Ovary (tissue), 7 donors: ENCODE measurements at regions not wholly inside any gene's neighbourhood (a gene's known extent, or its start where the extent isn't known, plus 50 kb on each side); places are given as distances from the start of the nearest gene placed in this dataset.

ENCODE experiments used
- DNase-seq, 5 donors: peaks; one replicate each; pipeline ENCODE4 v3.0.0-alpha.2; 2019 to 2020
- H3K27ac ChIP-seq, 2 donors: fragments of 200-600 bp; one replicate each; pipeline versions ENCODE4 v1.5.1 to v1.8.0; 2019 to 2022
- H3K27me3 ChIP-seq: fragments of 200-600 bp; one replicate; pipeline ENCODE4 v1.8.0; 2022
- H3K36me3 ChIP-seq: fragments of 200-600 bp; sonication (generic); one replicate; pipeline ENCODE4 v1.5.1; 2019
- H3K4me1 ChIP-seq: one replicate; pipeline ENCODE4 v1.8.1; 2013; ENCODE audit warnings: mild to moderate bottlenecking, moderate library complexity; ENCODE audit not compliant: insufficient read depth
- H3K4me3 ChIP-seq: fragments of 200-600 bp; sonication (generic); one replicate; pipeline ENCODE4 v1.5.1; 2017
- H3K9me3 ChIP-seq, 2 donors: fragments of 200-600 bp in 1 of 2; sonication (generic) in 1 of 2; one replicate each; pipeline versions ENCODE4 v1.5.1 to v1.8.1; 2013 to 2019; ENCODE audit warnings: mild to moderate bottlenecking in 1 of 2, moderate library complexity in 1 of 2
- EP300 ChIP-seq: sonication (generic); formaldehyde crosslinking; IDR thresholded peaks from one replicate; pipeline ENCODE4 v1.6.1; 2017; ENCODE audit warnings: antibody characterized with exemption
- POLR2A ChIP-seq: fragments of 450-650 bp; IDR thresholded peaks from one replicate; pipeline ENCODE4 v1.6.1; 2017; ENCODE audit warnings: antibody characterized with exemption, mild to moderate bottlenecking, moderate library complexity
- WGBS, 3 donors: extraction: QIAGEN DNeasy Blood & Tissue Kit in 1 of 3; methylation state at CpG; one replicate each; pipeline versions ENCODE4 v1.1.5 to v1.1.7; 2013 to 2017; 5-methylcytosine and 5-hydroxymethylcytosine counted together
- intact Hi-C, 4 donors: fragments of 100-400 bp; cut with DNase I; formaldehyde crosslinking; loops; one replicate each; pipeline versions ENCODE4 v1.11.0 to v1.15.1; 2022 to 2023
- TF ChIP-seq, protein P1 (sequence below), 3 donors: fragments of 450-650 bp in 2 of 3; fragments of 200-600 bp in 1 of 3; IDR thresholded peaks; one replicate each; pipeline versions ENCODE4 v1.5.1 to v1.8.0; 2016 to 2022; ENCODE audit warnings: antibody characterized with exemption in 3 of 3, mild to moderate bottlenecking in 1 of 3
- donor health status: DM: no; HTN: no; CAD: no; lungs with moderate emphysema.
- donor health status: DM: no; HTN: no; CAD: no.
- donor health status: Bipolar disorder and iron deficiency.
- donor health status: DM: no; HTN: no; CAD: no.
- donor health status: DM: yes; HTN: yes; CAD: no.

DNA sequence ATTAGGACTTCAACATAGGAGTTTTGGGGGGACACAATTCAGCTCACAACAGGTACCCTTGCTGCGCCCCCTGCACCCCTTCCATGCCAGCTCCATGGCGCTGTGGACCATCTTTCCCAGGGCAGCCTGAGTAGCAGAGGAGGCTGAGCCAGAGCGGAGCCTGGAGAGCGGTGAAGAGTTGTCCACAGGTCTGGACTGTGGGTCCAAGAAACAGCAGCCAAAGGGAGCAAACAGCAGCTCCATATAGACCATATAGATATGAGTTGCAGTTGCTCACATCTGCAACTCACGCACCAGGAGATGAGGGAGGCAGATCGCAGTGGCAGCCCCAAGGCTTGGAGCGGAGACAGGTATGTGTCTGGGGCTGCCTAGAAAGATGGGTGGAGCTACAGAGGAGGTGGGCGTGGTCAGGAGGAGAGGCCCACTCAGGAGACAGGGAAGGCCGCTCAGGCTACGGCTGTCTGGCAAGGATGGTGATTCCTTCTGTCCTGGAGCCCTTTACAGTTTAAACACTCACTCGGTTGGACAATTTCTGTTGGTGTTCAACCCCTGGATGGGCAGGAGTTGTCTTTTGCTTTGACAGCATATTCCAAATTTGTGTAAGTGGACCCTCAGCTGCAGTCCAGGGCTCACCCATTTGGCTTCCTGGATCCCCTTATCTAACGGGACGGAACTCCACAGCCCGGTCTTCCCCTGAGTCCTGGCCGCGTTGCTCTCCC lies 155.1 kb downstream of the LPIN1 start:
- DNase-seq = no peak
- Histone ChIP-seq H3K27ac (no peak overlapping the region), H3K27me3 (no peaks in the 10 kb centered on the region), H3K9me3 (no peaks in the 10 kb centered on the region), H3K4me3 (no peak overlapping the region), H3K4me1 (no peaks in the 10 kb centered on the region), H3K36me3 (no peaks in the 10 kb centered on the region)
- WGBS, 3 donors = 91 to 93% (median 91%) methylated on average over 16 of the region's 16 CpGs
- TF ChIP-seq, protein P1, sequence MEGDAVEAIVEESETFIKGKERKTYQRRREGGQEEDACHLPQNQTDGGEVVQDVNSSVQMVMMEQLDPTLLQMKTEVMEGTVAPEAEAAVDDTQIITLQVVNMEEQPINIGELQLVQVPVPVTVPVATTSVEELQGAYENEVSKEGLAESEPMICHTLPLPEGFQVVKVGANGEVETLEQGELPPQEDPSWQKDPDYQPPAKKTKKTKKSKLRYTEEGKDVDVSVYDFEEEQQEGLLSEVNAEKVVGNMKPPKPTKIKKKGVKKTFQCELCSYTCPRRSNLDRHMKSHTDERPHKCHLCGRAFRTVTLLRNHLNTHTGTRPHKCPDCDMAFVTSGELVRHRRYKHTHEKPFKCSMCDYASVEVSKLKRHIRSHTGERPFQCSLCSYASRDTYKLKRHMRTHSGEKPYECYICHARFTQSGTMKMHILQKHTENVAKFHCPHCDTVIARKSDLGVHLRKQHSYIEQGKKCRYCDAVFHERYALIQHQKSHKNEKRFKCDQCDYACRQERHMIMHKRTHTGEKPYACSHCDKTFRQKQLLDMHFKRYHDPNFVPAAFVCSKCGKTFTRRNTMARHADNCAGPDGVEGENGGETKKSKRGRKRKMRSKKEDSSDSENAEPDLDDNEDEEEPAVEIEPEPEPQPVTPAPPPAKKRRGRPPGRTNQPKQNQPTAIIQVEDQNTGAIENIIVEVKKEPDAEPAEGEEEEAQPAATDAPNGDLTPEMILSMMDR (IDR thresholded peaks at IDR 0.05) = no peak
- TF ChIP-seq POLR2A (no peak), EP300 (no peak)
- intact Hi-C loops = no loop called here

DNA sequence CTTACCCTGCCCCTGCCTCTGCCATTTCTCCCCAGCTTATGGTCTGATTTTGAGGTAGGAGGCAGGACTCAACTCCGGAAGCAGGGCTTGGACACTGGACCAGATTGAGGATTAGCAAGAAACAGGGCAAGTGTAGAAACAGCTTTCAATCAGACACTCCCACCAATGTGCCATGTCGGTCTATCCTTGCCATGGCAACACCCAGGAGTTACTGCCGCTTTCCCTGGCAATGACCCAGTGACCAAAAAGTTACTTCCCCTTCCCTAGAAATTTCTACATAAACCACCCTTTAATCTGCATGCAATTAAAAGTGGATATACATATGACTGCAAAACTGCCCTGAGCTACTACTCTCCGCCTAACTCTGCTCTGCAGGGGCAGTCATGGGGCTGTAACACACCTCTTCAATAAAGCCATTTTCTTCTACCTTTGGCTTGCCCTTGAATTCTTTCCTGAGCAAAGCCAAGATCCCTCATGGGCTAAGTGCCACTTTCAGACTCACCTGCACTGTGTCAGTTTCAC lies 156.7 kb downstream of the LPIN1 start:
- intact Hi-C loops = no loop called here
- no peaks in the 10 kb centered on the region for H3K4me1 ChIP-seq
- no peaks in the 10 kb centered on the region for H3K27me3 ChIP-seq
- 72 to 93% (median 76%) methylated on average over 4 of the region's 4 CpGs for WGBS, 3 donors
- no peaks in the 10 kb centered on the region for H3K9me3 ChIP-seq
- H3K4me3 ChIP-seq = no peak overlapping the region
- no peaks in the 10 kb centered on the region for H3K36me3 ChIP-seq
- no peak overlapping the region for H3K27ac ChIP-seq
- DNase-seq = no peak
- TF ChIP-seq, protein P1 (IDR thresholded peaks at IDR 0.05) = no peak
- no peak for TF ChIP-seq EP300
- no peak for TF ChIP-seq POLR2A

DNA sequence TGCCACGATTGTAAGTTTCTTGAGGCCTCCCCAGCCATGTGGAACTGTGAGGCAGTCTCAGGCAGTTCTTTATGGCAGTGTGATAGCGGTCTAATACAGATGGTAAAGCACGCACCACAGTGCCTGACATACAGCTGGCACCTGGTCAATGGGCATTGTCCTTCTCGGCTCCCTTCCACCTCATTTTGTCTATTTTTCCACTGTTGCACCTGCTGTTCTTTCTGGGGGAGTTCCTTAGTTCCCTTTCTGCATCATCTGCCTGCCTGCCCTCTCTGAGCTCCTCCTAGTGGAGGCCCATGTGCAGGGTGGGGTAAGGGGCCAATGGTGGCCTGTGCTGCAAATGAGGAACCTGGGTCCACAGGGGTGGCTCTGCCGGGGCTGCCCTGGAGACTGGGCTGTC lies 157.6 kb downstream of the LPIN1 start:
- H3K9me3 ChIP-seq = no peaks in the 10 kb centered on the region
- 82 to 91% (median 88%) methylated on average over 5 of the region's 5 CpGs for WGBS, 3 donors
- no peak for TF ChIP-seq EP300
- no peak for TF ChIP-seq POLR2A
- TF ChIP-seq, protein P1 (IDR thresholded peaks at IDR 0.05) = no peak
- no peaks in the 10 kb centered on the region for H3K4me1 ChIP-seq
- H3K27ac ChIP-seq = no peak overlapping the region
- no peaks in the 10 kb centered on the region for H3K27me3 ChIP-seq
- DNase-seq = no peak
- no peaks in the 10 kb centered on the region for H3K36me3 ChIP-seq
- intact Hi-C loops = no loop called here
- H3K4me3 ChIP-seq = no peak overlapping the region

DNA sequence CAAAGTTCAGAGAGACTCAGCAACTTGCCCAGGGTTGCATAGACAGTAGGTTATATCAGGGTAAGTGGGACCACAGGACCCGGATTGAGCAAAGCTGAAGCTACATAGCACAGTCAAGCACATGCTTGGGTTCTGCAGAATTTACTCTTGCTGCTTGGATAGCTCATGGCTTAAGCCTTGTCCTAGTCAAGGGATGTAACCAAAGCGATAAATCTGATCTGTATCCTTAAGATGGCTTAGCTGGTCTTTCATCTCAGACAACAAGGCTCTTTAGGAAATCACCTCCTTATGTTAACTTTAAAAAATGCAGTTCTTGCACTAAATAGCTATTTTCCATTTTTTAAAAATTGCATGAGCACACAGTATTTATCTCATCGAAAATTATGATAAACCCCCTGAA lies 158.5 kb downstream of the LPIN1 start:
- Histone ChIP-seq H3K27ac (no peak overlapping the region), H3K4me1 (no peaks in the 10 kb centered on the region), H3K9me3 (no peaks in the 10 kb centered on the region), H3K4me3 (no peak overlapping the region), H3K27me3 (no peaks in the 10 kb centered on the region), H3K36me3 (no peaks in the 10 kb centered on the region)
- no peak for DNase-seq
- no peak for TF ChIP-seq POLR2A
- TF ChIP-seq, protein P1 (IDR thresholded peaks at IDR 0.05) = no peak
- no peak for TF ChIP-seq EP300
- intact Hi-C loops = no loop called here
- 54 to 80% (median 75%) methylated on average over 3 of the region's 3 CpGs for WGBS, 3 donors
